RCC 7860 (cell line): ENCODE measurements at regions not wholly inside any gene's neighbourhood (a gene's known extent, or its start where the extent isn't known, plus 50 kb on each side); places are given as distances from the start of the nearest gene placed in this dataset.

Experiments used
- DNase-seq: peaks from one replicate; pipeline ENCODE4 v3.0.0-alpha.2; 2015; ENCODE audit warnings: low spot score
- FAIRE-seq: peaks from 2 replicates; lab custom pipeline; 2012; peaks lifted over from hg19 to GRCh38; lab: Jason Lieb, UNC

DNA sequence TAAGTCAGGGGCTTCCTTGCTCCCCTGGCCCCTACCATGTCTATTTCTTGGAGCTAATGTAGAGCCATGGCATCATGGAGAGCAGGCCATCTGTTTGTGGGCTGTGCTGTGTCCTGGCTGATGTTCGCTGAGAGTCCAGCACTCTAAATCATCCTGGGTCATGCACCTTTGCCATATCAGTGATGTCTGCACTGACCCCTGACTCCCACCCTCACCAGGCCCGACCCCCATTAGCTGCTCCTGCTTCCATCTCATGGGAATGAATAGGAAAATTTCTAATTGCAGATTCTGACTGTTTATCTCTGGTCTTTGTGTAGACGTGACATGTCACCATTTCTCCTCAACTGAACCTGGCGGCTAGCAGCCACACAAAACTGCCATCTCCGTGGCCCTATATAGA lies 236.9 kb downstream of the NSG2 start:
- DNase-seq = no peak
- no peak for FAIRE-seq

DNA sequence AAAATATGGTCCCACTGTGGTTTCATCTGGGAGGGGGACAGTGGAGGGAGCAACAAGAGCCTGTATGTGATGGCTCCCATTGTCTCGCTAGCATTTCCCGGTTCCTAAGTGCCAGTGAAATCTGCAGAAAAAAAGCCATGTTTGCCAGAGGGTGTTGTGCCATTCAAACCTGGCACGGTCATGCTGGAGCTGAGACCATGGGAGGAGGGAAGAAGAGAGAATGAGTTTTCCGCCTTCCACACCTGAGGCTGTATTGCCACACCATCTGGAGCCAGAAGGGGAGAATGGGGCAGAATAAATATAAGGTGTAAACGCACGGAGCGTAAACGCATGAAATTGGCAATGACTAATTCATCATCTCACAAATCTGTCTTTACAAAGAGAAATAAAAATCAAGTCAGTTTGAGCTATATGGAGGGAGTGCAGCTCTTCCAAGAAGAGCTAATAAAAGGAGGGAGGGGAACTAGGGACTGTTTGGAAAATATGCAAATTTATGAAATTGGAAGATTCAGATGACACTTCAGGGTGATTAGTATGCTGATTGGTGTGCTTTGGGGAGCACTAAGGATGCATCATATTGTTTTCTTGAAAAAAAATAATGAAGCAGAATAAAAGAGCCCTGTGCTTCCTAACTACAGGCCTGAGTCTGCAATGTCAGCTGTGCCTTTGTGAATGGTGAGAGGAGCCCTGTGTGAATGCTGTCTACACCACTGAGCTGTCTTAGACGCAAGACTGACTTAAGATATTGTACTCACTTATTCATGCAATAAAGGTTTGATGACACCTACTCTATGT lies 237.9 kb downstream of the NSG2 start:
- DNase-seq (no peak), FAIRE-seq (no peak)

DNA sequence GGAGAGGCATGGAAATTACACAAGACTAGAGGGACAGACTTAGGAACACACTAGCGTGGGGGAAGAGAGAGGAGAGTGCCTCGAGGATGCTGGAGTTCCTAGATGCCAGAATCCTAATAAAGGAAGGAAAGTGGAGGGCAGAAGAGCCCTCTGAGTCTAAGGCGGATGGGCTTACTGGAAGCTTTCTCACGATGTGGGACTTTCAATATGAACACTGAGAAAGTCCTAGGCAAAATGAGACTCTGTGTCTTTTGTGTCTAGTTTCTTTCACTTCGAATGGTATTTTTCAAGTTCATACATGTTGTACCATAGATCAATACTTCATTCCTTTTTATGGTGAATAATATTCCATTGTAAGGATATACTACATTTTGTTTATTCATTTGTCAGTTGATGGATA lies 239.4 kb downstream of the NSG2 start:
- FAIRE-seq (no peak), DNase-seq (no peak)

DNA sequence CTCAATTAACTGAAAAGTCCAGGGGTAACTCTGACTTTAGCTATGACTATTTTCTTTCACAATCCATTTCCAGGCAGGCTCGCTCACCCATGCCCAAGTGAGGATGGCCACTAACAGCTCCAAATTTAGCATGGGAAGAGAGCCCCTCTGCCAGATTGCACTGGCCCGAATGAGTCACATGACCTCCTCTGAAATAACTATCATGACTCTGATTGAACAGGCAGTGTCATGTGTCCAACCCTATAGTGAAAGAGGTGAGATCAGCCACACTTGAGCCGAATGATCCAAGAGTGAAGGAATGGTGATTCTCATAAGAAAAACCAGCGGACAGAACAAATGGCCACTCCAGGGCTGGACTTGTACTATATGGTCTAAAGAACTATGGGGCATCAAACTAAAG lies 242.3 kb downstream of the NSG2 start:
- no peak for FAIRE-seq
- DNase-seq = no peak

DNA sequence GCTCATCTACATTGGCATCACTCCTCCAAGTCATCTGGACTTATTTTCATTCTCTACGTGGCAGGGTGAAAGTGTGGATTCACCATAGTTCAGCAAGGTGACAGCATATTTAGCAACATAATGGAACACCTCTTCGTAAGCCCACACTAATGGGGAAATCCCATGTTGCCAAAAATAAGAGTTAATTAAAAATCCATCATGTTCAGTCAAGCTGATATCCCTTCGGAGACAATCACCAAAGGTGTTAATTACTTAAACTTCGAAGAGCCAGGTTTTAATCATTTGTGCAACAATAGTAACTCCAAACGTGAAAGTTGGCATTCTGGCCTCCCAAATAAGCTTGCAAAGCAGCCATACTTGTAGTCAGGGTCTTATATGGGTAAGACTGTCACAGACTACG lies 242.9 kb downstream of the NSG2 start:
- FAIRE-seq (no peak), DNase-seq (no peak)

DNA sequence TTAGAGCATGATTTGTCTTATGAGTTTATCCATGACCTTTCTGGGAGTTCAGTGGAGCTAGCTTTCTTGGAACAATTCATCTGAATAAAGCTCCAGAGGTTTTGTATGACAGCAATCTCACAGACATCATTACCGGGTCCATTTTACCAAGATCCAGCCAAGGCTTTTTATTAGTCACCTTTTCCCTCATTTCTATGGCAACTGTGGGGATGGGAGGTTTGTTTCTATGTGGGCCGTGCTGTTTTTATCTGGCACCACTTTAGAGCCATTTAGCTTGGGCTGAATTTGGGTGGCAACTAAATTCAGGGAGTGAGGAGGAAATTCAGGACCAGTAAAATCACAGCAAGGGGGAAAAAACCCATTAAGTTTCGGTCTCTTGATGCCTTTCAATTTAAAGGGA lies 245.7 kb downstream of the NSG2 start:
- no peak for FAIRE-seq
- DNase-seq = no peak

DNA sequence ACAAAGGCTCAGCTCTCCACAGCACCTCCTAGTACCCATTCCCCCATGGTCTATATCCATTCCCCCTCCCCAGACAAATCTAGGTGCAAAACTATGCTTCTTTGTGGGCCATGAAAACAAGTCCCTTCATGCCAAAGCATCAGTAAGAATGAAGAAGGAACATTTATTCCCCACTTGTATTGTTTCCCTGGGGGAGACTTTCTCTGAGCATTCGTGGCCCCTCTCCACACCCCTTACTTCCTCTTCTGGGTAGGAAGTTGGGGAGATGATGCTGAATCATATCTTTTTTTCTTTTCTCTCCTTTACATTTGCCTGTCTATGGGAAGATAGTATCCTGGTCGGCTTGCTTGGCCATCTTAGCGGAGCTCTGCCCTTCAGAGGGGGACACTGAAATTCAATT lies 246.8 kb downstream of the NSG2 start:
- FAIRE-seq (no peak), DNase-seq (no peak)

DNA sequence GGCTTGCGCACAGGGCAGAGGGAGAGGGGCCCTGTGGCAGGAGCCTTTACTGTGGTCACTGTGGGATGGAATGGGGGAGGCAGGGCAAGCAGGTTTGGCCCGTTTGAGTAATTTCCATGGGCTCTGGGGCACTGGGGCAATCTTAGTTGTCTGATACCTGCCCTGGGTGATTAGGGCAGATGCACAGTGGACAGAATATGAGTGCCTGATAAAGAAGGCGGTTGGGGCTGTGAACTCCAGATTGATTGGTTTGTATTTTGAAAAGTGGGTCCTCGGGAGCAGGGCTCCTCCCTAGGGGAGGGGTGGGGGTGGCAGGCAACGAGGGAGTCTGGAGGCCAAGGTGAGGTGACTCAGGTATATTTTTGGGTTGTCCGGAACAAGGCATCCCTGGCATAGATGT lies 247.5 kb downstream of the NSG2 start:
- no peak for DNase-seq

DNA sequence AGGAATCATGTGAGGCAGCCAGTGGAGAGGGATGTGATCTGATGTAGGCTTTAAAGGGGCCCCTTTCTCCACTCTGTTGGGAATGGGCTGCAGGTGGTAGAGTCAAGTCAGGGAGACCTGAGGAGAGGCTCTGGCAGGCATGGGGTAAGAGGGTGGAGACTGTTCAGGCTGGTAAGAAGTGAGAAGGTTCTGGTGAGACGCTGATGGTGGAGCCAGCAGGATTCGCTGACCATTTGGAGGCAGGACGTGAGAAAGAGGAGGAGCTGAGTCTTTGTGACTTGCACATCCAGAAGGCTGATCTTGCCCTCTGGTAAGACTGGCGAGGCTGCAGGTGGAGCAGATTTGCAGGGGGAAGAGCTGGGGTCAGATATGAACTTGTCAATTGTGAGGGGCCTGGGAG lies 248.0 kb downstream of the NSG2 start:
- DNase-seq (no peak), FAIRE-seq (no peak)

More for the DNA sequence above, 247.5 kb downstream of the NSG2 start:
- FAIRE-seq = no peak

DNA sequence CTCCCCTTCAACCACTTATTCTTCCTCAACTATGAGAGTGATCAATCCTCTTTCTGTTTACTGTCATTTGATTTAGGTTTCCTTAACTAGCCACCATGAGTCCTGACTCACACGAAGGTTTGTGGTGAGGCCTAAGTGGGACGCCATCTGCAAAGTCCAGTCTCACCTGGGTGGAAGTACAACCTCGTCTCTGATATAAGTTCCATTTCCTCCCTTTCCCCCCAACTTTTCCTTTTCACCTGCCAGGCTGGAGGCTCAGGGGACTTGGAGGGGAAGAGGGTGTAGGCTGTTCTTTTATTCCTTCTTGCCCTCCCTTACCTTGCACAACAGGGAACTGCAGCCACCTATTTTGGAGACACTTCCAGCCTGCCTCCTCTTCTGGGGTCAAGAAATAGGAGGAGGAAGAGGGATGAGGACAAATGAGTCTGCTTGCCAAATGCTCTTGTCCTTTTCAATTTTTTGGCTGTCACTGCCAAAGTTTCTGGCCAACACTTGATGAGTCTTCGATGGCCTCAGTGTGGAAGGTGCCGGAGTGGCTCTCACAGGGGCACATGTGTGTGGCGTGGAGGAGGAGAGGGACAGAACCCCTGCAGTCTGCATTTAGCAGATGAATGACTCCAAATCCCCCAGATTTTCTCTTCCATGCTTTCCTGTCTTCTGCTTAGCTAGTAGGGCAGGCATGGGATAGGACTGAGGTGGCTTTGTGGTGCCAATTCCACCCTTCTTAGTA lies 249.6 kb downstream of the NSG2 start:
- FAIRE-seq (no peak), DNase-seq (no peak)

DNA sequence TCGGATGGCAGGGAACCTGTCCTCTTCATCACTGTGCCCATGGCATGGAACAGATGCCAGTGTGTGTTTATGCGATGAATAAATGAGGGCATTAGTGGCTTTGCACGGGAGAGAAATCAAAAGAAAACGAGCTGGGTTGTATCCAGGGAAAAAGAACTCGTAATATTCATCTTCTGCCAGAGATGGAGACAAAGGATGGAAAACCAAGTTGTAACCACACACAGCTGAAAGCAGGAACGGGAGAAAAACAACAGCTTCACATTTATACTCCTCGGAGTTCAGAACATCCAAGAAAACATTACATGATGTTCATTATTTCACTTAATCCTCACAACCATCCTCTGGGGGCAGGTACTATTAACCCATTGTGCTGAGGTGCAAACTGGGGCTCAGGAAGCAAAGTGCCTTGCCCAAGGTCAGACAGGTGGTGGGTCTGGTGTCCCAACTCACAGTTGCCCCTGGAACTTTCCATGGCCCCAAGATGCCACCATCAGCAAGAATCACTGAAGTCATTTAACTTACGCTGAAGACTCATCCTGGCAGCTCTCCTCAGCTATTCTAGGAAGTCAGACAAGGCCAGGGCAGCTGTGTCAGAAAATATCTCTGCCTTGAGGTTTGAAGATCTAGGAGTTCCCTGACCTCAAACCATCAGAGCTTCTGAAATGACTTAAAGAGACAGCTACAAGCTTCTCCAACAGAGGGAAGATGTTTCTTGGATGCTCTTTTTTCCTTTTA lies 250.4 kb downstream of the NSG2 start:
- no peak for FAIRE-seq
- no peak for DNase-seq

DNA sequence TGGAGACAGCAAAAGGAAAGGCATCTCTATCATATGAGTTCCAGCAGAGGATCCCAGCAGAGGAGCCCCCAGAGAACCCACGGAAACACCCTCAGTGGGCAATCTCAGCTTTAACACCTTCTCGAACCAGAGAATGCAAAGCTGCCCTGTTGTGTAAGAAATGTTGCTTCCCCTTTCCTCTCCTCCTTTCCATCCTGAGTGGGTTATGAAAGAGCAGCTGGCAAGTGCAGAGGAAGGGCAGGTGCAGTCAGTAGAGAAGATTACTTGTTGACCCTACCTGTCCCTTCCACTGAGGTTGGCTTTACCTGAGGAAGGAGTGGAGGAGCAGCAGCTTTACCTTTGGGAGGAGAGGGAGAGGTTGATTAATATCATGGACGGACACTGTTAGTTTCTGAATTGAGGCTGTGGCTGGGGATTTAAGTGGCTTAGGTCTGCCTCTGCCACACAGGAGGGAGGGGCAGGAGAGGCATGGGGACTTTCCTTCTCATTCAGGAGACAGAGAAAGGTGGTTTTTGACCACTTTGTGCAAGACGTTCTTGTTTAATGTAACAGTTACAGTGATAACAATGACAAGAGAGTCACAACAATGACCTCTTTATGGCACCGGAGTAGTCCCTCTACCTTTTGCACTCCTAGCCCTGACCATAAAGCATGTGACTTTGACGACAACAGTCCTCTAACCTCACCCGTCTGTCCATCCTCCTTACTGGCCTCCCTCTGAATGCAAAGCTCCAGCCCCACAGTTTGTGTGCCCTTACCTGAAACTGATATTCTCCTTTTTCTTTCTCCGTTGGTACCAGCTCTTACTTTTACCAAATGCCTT lies 254.8 kb downstream of the NSG2 start:
- FAIRE-seq = no peak
- DNase-seq = no peak

DNA sequence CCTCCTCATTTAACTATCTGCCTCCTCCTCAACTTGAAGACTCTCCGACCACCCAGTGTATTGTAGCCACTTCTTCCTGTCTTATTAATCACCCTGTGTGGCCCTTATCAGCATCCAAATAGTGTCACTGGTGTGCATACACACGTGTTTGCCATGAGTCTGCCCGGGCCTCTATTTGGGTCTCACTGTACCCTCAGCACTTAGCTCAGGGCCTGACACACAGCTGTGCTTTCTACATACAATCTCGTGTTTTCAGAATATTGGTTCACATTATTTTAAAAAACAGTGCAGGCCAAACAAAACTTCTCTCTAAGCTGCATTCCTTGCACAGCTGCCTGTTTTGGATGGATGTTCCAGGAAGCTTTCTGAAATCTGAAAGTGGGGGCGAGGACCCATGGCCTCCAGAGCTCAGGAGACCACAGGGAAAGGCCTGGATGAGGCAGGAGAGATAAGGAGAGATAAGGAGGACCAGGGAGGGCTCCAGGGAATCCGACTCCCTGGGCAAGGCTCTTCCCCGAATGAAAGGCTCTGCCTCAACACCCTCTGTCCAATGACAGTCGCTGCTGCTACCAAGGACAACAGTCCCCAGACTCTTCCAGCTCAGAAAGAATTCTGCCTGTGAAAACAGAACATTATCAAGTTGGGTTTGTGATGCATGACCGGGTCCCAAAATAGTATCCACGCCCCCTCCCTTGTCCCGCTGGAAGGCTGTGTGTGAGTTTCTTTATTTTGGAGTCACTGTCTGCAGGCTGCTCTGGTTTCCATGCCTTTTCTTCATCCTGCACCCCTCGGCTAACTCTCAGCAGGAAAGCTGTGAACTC lies 255.6 kb downstream of the NSG2 start:
- no peak for FAIRE-seq
- no peak for DNase-seq

DNA sequence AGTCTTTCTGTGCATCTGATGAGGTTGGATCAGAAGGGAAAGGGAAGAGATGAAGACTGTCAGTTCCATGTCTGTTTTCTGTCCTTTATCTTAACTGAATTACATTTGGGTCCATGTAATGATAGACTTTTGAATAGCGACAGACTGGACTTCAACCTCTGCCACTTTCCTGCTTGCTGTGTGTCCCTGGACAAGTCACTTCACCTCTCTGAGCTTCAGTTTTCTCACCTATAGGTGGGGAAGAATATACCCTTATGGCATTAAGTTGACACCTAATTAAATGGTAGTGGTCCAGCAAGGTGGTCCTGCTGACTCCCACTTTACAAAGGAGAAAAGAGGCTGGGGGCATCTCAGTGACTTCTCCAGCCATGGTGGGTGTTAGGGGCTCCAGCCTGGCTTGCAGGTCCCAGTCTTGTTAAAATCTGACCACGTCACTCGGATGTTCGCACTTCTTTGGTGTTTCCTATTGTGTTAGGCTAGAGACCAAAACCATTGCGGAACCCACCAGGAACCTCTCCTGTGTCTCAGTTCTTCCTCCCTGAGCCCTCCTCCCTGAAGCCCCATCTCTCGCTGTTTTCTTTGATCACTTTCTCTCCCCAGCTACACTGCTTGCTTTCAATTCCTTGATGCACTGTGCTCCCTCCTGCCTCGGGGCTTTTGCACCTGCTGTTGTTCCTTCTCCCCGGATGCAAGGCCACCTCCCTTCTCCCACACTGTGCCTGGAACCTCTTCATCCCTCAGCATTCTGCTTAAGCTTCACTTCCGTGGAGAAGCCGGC lies 256.5 kb downstream of the NSG2 start:
- DNase-seq (no peak), FAIRE-seq (no peak)

DNA sequence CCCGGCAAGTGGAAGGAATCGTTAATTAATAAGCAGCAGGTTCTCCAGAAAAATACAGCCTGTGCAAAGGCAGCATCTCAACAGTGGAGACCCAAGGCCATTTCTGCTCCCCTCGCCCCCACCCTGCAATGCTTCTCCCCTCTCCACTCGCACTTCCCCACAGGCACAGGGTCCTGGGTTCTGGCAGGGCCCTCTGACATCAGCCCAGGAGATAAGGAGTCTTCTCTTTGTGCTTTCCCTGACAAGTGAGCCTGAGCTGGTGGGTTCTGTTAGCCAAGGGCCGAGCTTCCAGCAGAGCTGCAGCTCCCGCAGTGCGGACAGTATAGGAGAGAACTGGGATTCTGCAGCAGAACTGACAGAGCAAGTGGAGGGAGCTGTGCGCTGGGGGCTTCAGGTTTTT lies 257.5 kb downstream of the NSG2 start:
- DNase-seq (no peak), FAIRE-seq (no peak)

DNA sequence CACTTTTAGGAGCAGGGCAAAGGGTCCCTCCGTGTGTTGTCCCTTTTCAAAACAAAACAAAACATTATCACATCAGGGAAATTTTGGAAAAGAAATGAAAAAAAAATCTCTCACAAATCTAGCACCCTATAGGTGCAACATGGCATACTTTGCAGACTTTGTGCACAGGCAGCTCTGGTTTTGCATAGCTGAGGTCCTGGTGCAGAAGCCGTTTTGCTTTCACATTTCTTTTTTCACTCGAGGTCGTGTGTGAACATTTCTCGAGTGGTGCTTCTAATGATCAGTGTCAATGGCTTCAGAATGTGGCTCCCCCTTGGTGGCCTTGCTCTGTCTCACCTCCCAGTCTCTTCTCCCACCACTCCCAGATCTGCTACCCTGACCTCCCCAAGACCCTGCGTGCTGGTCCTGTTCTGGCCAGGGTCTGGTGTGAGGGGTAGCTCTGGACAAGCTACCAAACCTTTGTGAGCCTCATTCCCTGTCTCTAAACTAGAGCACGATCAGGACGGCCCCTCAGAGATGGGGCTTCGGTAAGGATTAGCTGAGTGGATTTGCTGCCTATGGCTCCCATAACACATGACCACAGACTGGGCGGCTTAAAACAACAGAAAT lies 258.0 kb downstream of the NSG2 start:
- FAIRE-seq (no peak), DNase-seq (no peak)

DNA sequence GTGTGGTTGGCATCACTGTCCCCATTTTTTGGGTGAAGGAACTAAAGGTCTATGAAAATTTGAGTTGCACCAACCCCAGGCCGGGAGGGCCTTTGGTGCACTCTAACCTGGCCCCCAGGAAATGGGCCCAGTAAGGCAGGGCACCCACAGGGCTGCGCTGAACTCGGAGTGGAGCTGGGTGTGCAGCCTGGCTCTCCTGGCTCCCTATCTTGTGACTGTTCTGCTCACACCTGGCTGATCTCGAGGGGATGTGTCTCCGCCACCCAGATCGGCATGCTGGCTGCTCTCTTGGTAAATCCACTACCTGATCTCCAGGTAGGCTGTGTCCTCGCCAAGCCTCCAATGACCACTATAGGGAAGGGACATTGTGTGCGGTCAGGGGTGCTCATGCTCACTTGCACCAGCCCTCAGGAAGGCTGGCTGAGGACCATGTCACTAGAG lies 259.8 kb downstream of the NSG2 start:
- no peak for FAIRE-seq
- no peak for DNase-seq

DNA sequence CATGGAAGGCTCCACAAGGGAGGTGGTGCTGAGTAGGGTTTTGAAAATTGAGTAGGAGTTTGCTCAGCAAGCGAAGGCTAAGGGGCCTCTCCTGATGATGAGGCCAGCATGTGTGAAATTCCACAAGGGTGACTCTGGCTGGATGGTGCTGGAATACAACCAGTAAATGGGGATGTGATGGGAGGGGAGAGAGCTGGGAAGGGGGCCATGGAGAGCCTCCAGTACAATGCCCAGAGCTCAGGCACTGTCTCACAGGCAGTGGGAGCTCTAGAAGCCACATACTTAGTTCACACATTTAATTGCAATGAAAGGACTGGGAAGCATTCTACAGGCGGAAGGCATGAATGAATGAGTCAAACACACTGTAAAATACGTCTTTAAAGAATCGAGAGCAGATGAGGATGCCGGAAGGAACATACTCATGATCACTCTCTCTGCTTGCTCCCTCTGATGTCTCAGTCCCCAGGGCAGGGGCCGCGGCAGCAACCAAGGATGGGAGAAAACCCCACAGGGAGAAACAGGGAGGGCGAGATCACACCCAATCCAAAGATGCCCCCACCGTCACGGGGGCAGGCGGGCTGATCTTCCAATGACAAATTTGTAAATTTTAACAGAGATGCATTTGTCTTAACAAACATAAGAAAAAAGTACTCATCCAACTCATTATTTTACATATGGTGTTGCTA lies 261.0 kb downstream of the NSG2 start:
- DNase-seq = no peak
- no peak for FAIRE-seq
